ENCODE measurements at regions not wholly inside any gene's neighbourhood (a gene's known extent, or its start where the extent isn't known, plus 50 kb on each side); places are given as distances from the start of the nearest gene placed in this dataset.

DNA sequence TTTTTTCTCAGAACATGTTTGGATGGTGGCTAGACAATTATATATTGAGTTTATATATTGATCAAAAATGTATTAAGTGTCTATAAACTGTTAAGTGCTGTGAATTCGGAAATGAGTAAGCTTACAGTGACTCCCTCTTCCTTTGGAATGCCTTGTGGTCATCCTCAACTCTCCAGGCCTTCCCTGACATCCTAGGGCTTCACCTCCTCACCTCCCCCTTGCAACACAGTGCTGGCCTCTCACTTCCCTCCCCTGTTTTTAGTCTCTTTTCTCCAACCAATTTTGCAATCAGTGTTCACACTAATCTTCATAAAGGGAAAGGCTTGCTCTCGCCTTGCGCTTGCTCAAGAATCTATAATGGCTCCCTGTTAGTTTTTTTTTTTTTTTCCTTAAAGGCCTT is 95.1 kb upstream of the C1orf21 start:
- TF ChIP-seq CTCF (conservative IDR thresholded peaks at IDR 0.05 in 1 of 2, IDR thresholded peaks at IDR 0.05 in 1 of 2; ENCODE audit: extremely low read depth in 1 of 2, insufficient read depth in 1 of 2, low read depth in 1 of 2, low read length in 2 of 2), result no peak
- TF ChIP-seq EZH2 (IDR thresholded peaks at IDR 0.05; ENCODE audit: borderline replicate concordance, low read length), result no peak
